Activated naive CD4-positive, alpha-beta T cell treated with anti-CD3 and anti-CD28 coated beads for 36 hours (primary cell): ENCODE measurements at regions not wholly inside any gene's neighbourhood (a gene's known extent, or its start where the extent isn't known, plus 50 kb on each side); places are given as distances from the start of the nearest gene placed in this dataset.
"Not testable (repeated sequence)": the region's sequence is repeated elsewhere in the genome, so short reads cannot be mapped to it uniquely, and the experiment has no call there.

Experiments used
- CTCF ChIA-PET: fragments of 350-600 bp; sonication (Branson Sonifier 250); formaldehyde crosslinking; loops from one replicate; lab custom pipeline; 2021; ENCODE audit warnings: antibody characterized with exemption; lab: Charles Lee
- DNase-seq: peaks from one replicate; pipeline ENCODE4 v3.0.0-alpha.2; 2020
- H3K27ac Mint-ChIP-seq: one replicate; pipeline ENCODE4 v1.8.0; 2021; ENCODE audit warnings: mild to moderate bottlenecking, mixed read lengths
- H3K27me3 Mint-ChIP-seq: one replicate; pipeline ENCODE4 v1.8.0; 2021; ENCODE audit warnings: low read depth, mixed read lengths
- H3K36me3 Mint-ChIP-seq: one replicate; pipeline ENCODE4 v1.8.0; 2021; ENCODE audit warnings: low read depth, mixed read lengths
- H3K4me1 Mint-ChIP-seq: one replicate; pipeline ENCODE4 v1.8.0; 2021; ENCODE audit warnings: low read depth, mixed read lengths
- H3K4me3 Mint-ChIP-seq: one replicate; pipeline ENCODE4 v1.8.0; 2021; ENCODE audit warnings: mild to moderate bottlenecking, moderate library complexity, mixed read lengths
- H3K9me3 Mint-ChIP-seq: one replicate; pipeline ENCODE4 v1.8.0; 2021; ENCODE audit warnings: mixed read lengths
- intact Hi-C: fragments of 100-400 bp; cut with micrococcal nuclease; formaldehyde crosslinking; loops from one replicate; pipeline ENCODE4 v1.15.1; 2023

- no peaks in the 10 kb centered on the region for H3K27me3 Mint-ChIP-seq
- H3K27ac Mint-ChIP-seq = no peak overlapping the region
- H3K4me1 Mint-ChIP-seq = no peaks in the 10 kb centered on the region
- no peak overlapping the region for H3K4me3 Mint-ChIP-seq
- intact Hi-C loops = no loop called here
- H3K36me3 Mint-ChIP-seq = no peaks in the 10 kb centered on the region
- CTCF ChIA-PET = no interaction called here
- no peaks in the 10 kb centered on the region for H3K9me3 Mint-ChIP-seq
- no peak for DNase-seq
Observed at GRCh38 chr5:99553211-99553810, 624.5 kb upstream of the CHD1 start.

DNA sequence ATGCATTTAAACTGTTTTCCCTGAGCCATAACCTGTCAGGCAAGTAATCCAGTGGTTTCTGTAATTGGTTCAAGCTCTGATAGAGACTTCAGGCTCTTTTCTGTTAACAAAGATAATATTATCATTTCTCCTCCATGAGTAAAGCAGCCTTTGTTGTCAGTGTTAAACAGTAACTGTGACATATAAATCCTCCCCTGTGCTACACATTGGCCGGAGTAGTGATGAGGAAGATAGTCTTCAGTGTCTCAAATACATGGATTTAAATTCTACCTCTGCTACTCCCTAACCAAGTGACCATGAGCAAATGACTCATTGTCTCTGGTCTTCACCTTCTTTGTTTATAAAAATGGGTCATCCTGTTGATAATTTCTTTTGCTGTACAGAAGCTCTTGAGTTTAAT, 615.5 kb upstream of the CHD1 start:
- Mint-ChIP-seq H3K4me3 (no peak overlapping the region), H3K27me3 (no peaks in the 10 kb centered on the region), H3K4me1 (no peaks in the 10 kb centered on the region), H3K9me3 (no peaks in the 10 kb centered on the region), H3K36me3 (no peaks in the 10 kb centered on the region), H3K27ac (no peak overlapping the region)
- DNase-seq = no peak
- intact Hi-C loops = no loop called here
- CTCF ChIA-PET = no interaction called here

- Mint-ChIP-seq H3K36me3 (no peaks in the 10 kb centered on the region), H3K4me3 (no peak overlapping the region), H3K27ac (no peak overlapping the region), H3K27me3 (no peaks in the 10 kb centered on the region), H3K9me3 (no peaks in the 10 kb centered on the region), H3K4me1 (no peaks in the 10 kb centered on the region)
- CTCF ChIA-PET = no interaction called here
- DNase-seq = no peak
- intact Hi-C loops = no loop called here
Observed at GRCh38 chr5:99543841-99544240, 615.0 kb upstream of the CHD1 start.

- H3K4me3 Mint-ChIP-seq, H3K27me3 Mint-ChIP-seq, DNase-seq, CTCF ChIA-PET, intact Hi-C loops, H3K27ac Mint-ChIP-seq, H3K9me3 Mint-ChIP-seq, H3K36me3 Mint-ChIP-seq, H3K4me1 Mint-ChIP-seq: not testable (repeated sequence)
Observed at GRCh38 chr5:99534241-99534640, 605.4 kb upstream of the CHD1 start.

DNA sequence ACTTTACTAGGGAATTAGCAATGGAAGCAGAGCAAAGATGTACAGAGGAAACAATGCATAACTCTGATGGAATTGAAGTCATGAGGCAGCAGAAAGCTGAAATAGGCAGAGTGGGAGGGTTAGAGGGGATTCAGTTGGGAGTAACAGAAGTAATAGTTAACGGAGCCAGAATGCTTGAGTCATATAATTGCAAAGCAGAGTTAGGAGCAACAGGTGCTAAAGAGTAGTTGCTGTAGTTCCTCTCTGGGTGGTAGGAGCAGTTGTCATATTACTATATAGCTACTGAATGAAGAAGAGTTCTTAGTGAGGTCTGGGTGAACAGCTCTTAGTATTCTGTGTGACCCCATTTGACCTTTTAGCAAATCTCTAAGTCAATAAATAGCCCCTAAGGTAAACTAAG, 592.9 kb upstream of the CHD1 start:
- H3K4me3 Mint-ChIP-seq, H3K27me3 Mint-ChIP-seq, H3K27ac Mint-ChIP-seq, CTCF ChIA-PET, DNase-seq, intact Hi-C loops, H3K4me1 Mint-ChIP-seq, H3K36me3 Mint-ChIP-seq, H3K9me3 Mint-ChIP-seq: not testable (repeated sequence)

- H3K9me3 Mint-ChIP-seq, H3K4me3 Mint-ChIP-seq, H3K27ac Mint-ChIP-seq, DNase-seq, CTCF ChIA-PET, intact Hi-C loops, H3K36me3 Mint-ChIP-seq, H3K27me3 Mint-ChIP-seq, H3K4me1 Mint-ChIP-seq: not testable (repeated sequence)
Observed at GRCh38 chr5:99515864-99516490, 587.2 kb upstream of the CHD1 start.

DNA sequence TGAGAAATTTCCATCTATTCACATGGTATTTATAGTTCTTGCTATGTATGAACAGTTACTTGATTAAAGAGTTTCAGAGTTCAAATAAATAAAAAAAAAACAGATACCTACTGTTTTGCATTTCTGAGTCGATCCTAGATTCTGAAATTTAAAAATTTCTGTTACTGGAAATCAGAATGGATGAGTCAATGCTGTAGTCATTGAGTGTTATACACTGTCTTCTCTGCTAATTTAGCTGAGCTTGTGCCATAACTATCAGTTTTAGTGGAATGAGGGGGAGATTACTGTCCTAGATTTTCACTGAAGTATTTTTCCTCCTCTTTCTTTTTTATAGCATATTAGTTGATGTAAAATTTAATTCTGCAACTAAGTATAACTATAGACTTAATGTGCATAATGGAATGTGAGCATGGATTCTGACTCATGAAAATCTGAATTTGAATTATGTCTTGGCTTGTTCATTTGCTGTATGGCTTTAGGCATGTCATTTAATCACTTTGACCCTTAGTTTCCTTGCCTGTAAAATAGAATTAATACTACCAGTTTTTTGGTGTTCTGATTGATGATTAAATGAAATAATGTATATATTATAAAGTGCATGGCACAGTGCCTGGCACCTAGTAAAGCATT, 581.5 kb upstream of the CHD1 start:
- DNase-seq, H3K4me3 Mint-ChIP-seq, H3K36me3 Mint-ChIP-seq, intact Hi-C loops, H3K27me3 Mint-ChIP-seq, CTCF ChIA-PET, H3K27ac Mint-ChIP-seq, H3K4me1 Mint-ChIP-seq, H3K9me3 Mint-ChIP-seq: not testable (repeated sequence)

DNA sequence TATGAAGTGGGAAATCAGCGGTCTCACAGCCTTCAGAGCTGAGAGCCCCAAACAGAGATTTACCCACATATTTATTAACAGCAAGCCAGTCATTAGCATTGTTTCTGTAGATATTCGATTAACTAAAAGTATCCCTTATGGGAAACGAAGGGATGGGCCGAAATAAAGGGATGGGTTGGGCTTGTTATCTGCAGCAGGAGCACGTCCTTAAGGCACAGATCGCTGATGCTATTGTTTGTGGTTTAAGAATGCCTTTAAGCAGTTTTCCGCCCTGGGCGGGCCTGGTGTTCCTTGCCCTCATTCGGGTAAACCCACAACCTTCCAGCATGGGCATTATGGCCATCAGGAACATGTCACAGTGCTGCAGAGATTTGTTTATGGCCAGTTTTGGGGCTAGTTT, 580.3 kb upstream of the CHD1 start:
- H3K27ac Mint-ChIP-seq, H3K4me1 Mint-ChIP-seq, DNase-seq, H3K9me3 Mint-ChIP-seq, H3K4me3 Mint-ChIP-seq, CTCF ChIA-PET, H3K36me3 Mint-ChIP-seq, intact Hi-C loops, H3K27me3 Mint-ChIP-seq: not testable (repeated sequence)

GRCh38 chr5:99495456-99495855, 566.6 kb upstream of the CHD1 start:
- H3K36me3 Mint-ChIP-seq, H3K9me3 Mint-ChIP-seq, CTCF ChIA-PET, H3K27ac Mint-ChIP-seq, H3K4me1 Mint-ChIP-seq, intact Hi-C loops, DNase-seq, H3K27me3 Mint-ChIP-seq, H3K4me3 Mint-ChIP-seq: not testable (repeated sequence)

- CTCF ChIA-PET, H3K9me3 Mint-ChIP-seq, H3K4me3 Mint-ChIP-seq: not testable (repeated sequence)
Observed at GRCh38 chr5:99478450-99478849, 549.6 kb upstream of the CHD1 start.

GRCh38 chr5:99473328-99473727, 544.5 kb upstream of the CHD1 start:
- intact Hi-C loops, H3K4me1 Mint-ChIP-seq, H3K27ac Mint-ChIP-seq, H3K4me3 Mint-ChIP-seq, H3K27me3 Mint-ChIP-seq, H3K36me3 Mint-ChIP-seq, DNase-seq, CTCF ChIA-PET, H3K9me3 Mint-ChIP-seq: not testable (repeated sequence)

More at GRCh38 chr5:99478450-99478849, 549.6 kb upstream of the CHD1 start:
- H3K27ac Mint-ChIP-seq, intact Hi-C loops, H3K36me3 Mint-ChIP-seq, DNase-seq, H3K4me1 Mint-ChIP-seq, H3K27me3 Mint-ChIP-seq: not testable (repeated sequence)

GRCh38 chr5:99471726-99472125, 542.9 kb upstream of the CHD1 start:
- intact Hi-C loops, H3K4me3 Mint-ChIP-seq, H3K27ac Mint-ChIP-seq, H3K36me3 Mint-ChIP-seq, H3K27me3 Mint-ChIP-seq, CTCF ChIA-PET, H3K4me1 Mint-ChIP-seq, H3K9me3 Mint-ChIP-seq, DNase-seq: not testable (repeated sequence)

- H3K9me3 Mint-ChIP-seq, CTCF ChIA-PET, H3K4me1 Mint-ChIP-seq, intact Hi-C loops, H3K27me3 Mint-ChIP-seq, H3K27ac Mint-ChIP-seq, H3K36me3 Mint-ChIP-seq, DNase-seq, H3K4me3 Mint-ChIP-seq: not testable (repeated sequence)
Observed at GRCh38 chr5:99471178-99471577, 542.4 kb upstream of the CHD1 start.
